Aorta (tissue), 5 donors: ENCODE measurements at regions not wholly inside any gene's neighbourhood (a gene's known extent, or its start where the extent isn't known, plus 50 kb on each side); places are given as distances from the start of the nearest gene placed in this dataset.

Experiments used
- ATAC-seq: fragments of 200-7000 bp; cut with Tn5 transposase; one replicate; pipeline ENCODE4 v1.9.1; 2022; ENCODE audit warnings: moderate library complexity; ENCODE audit not compliant: low FRiP score
- DNase-seq, 2 donors: peaks; one replicate each; pipeline ENCODE4 v3.0.0-alpha.2; 2020
- H3K27ac ChIP-seq, 2 donors: one replicate each; pipeline ENCODE4 v1.5.1; 2013; ENCODE audit warnings: low read length in 2 of 2, mild to moderate bottlenecking in 2 of 2, moderate library complexity in 2 of 2, control low read depth in 1 of 2, inconsistent platforms in 1 of 2, low read depth in 1 of 2
- H3K27me3 ChIP-seq, 2 donors: one replicate each; pipeline ENCODE4 v1.6.1; 2013; ENCODE audit warnings: control low read depth in 1 of 2, low read length in 1 of 2, mild to moderate bottlenecking in 1 of 2, moderate library complexity in 1 of 2; ENCODE audit not compliant: insufficient read depth in 2 of 2, control insufficient read depth in 1 of 2
- H3K36me3 ChIP-seq, 2 donors: one replicate each; pipeline ENCODE4 v1.6.1; 2013; ENCODE audit warnings: control low read depth in 1 of 2, low read length in 1 of 2, mild to moderate bottlenecking in 1 of 2; ENCODE audit not compliant: insufficient read depth in 2 of 2, control insufficient read depth in 1 of 2
- H3K4me1 ChIP-seq, 2 donors: one replicate each; pipeline ENCODE4 v1.6.1; 2013; ENCODE audit warnings: low read length in 2 of 2, control low read depth in 1 of 2, mild to moderate bottlenecking in 1 of 2, moderate library complexity in 1 of 2; ENCODE audit not compliant: insufficient read depth in 2 of 2, control insufficient read depth in 1 of 2
- H3K4me3 ChIP-seq, 2 donors: one replicate each; pipeline ENCODE4 v1.5.1; 2013; ENCODE audit warnings: low read length in 2 of 2, control low read depth in 1 of 2, mild to moderate bottlenecking in 1 of 2
- H3K9me3 ChIP-seq: one replicate; pipeline ENCODE4 v1.6.1; 2013; ENCODE audit warnings: mild to moderate bottlenecking, low read length; ENCODE audit not compliant: control insufficient read depth
- WGBS, 2 donors: extraction: QIAGEN DNeasy Blood & Tissue Kit; methylation state at CpG; one replicate each; pipeline ENCODE4 v1.1.7; 2013; 5-methylcytosine and 5-hydroxymethylcytosine counted together
- intact Hi-C, 2 donors: fragments of 100-400 bp; cut with DNase I; formaldehyde crosslinking; loops; one replicate each; pipeline versions ENCODE4 v1.14.2 to v1.15.0; 2022
- donor health status: healthy with polysubstance abuse.
- donor health status: Bipolar disorder and iron deficiency.
- donor health status: DM: no; HTN: no; CAD: no.
- donor health status: DM: no; HTN: no; CAD: no.
- donor health status: DM: yes; HTN: yes; CAD: no.

GRCh38 chr20:11729806-11730205, 187.9 kb upstream of the BTBD3 start:
- Histone ChIP-seq H3K9me3 (no peaks in the 10 kb centered on the region), H3K4me3 (no peak overlapping the region), H3K27me3 (no peaks in the 10 kb centered on the region), H3K27ac (no peak overlapping the region), H3K4me1 (no peaks in the 10 kb centered on the region), H3K36me3 (no peaks in the 10 kb centered on the region)
- intact Hi-C loops, result no loop called here
- ATAC-seq (no peak), DNase-seq (no peak)
- WGBS, 2 donors, result 71 to 78% methylated on average over 1 of the region's 1 CpG

DNA sequence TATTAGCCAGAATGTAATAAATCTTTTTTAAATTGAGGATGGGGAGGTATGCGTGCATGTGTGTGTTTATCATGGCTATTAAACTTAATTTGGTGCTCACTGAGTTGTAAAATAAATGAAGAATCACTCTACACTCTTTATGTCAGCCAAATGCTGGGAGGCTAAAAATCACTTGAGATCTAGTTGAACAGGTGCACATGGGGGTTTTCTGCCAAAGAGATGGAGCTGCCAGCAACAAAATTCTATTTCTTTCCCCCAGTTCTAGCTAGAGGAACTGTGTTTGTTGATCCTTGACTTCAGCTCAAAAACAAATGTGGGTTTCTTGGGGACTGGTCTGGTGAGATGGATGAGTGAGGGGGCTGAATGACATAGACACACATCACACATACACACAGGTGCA, 183.3 kb upstream of the BTBD3 start:
- ATAC-seq (no peak), DNase-seq (no peak)
- Histone ChIP-seq H3K27me3 (no peaks in the 10 kb centered on the region), H3K36me3 (no peaks in the 10 kb centered on the region), H3K4me1 (no peaks in the 10 kb centered on the region), H3K9me3 (no peaks in the 10 kb centered on the region), H3K4me3 (no peak overlapping the region), H3K27ac (no peak overlapping the region)
- intact Hi-C loops, result no loop called here
- WGBS, 2 donors, result 59 to 80% methylated on average over 1 of the region's 1 CpG

DNA sequence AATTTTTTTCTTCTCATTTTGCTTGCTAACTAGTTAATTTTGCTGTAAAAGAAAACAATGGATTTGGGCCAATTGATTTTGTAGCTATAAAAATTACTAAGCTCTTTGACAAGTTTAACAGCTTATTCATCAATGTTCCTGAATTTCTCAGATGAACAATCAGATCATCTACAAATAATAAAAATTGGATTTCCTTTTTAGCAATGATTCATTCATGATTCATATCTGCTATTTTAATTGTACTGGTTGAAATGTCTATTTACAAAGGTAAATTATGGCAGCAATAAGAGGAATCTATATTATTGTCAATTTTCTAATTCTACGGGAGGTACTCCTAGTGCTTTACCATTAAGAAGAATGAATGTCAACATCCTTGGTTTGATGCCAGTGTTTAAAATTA, 178.8 kb upstream of the BTBD3 start:
- ATAC-seq (no peak), DNase-seq (no peak)
- 75 to 79% methylated on average over 1 of the region's 1 CpG for WGBS, 2 donors
- Histone ChIP-seq H3K36me3 (no peaks in the 10 kb centered on the region), H3K4me1 (no peaks in the 10 kb centered on the region), H3K27me3 (no peaks in the 10 kb centered on the region), H3K9me3 (no peaks in the 10 kb centered on the region), H3K27ac (no peak overlapping the region), H3K4me3 (no peak overlapping the region)
- intact Hi-C loops, result no loop called here

GRCh38 chr20:11740975-11741374, 176.7 kb upstream of the BTBD3 start:
- Histone ChIP-seq H3K4me1 (no peaks in the 10 kb centered on the region), H3K27ac (no peak overlapping the region), H3K27me3 (no peaks in the 10 kb centered on the region), H3K4me3 (no peak overlapping the region), H3K9me3 (no peaks in the 10 kb centered on the region), H3K36me3 (no peaks in the 10 kb centered on the region)
- WGBS, 2 donors, result 40 to 66% methylated on average over 2 of the region's 2 CpGs
- no peak for DNase-seq
- intact Hi-C loops, result no loop called here
- no peak for ATAC-seq

DNA sequence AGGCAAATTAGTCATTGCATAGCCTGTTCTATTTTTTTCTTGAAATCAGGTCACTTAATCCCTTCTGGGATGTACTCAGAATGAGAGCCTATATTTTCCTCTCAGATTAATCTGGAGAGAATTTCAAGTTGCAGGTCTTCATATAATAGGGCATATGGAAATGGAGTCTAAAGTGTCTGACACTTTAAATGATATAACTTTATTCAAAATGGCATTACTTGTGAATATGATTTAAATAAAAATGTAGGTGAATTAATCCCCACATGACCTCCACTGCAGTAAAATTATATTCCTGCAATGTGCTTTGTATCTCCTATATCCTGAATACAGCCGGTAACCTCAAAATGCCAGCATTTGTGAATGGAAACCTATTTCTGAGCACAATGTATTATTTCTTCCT, 172.5 kb upstream of the BTBD3 start:
- intact Hi-C loops, result no loop called here
- Histone ChIP-seq H3K27me3 (no peaks in the 10 kb centered on the region), H3K9me3 (no peaks in the 10 kb centered on the region), H3K4me1 (no peaks in the 10 kb centered on the region), H3K36me3 (no peaks in the 10 kb centered on the region), H3K4me3 (no peak overlapping the region), H3K27ac (no peak overlapping the region)
- no peak for ATAC-seq
- WGBS, 2 donors, result 89 to 94% methylated on average over 1 of the region's 1 CpG
- DNase-seq, result no peak

- WGBS, 2 donors, result 43 to 61% methylated on average over 2 of the region's 2 CpGs
- Histone ChIP-seq H3K4me3 (no peak overlapping the region), H3K4me1 (no peaks in the 10 kb centered on the region), H3K9me3 (no peaks in the 10 kb centered on the region), H3K27me3 (no peaks in the 10 kb centered on the region), H3K27ac (no peak overlapping the region), H3K36me3 (no peaks in the 10 kb centered on the region)
- intact Hi-C loops, result no loop called here
- ATAC-seq, result no peak
- DNase-seq, result no peak
Observed at GRCh38 chr20:11748436-11748835, 169.3 kb upstream of the BTBD3 start.

- no peaks in the 10 kb centered on the region for H3K27me3 ChIP-seq
- H3K27ac ChIP-seq, result no peak overlapping the region
- intact Hi-C loops, result no loop called here
- DNase-seq (no peak), ATAC-seq (no peak)
- no peaks in the 10 kb centered on the region for H3K4me1 ChIP-seq
- no peaks in the 10 kb centered on the region for H3K9me3 ChIP-seq
- 91 to 95% methylated on average over 2 of the region's 2 CpGs for WGBS, 2 donors
- no peak overlapping the region for H3K4me3 ChIP-seq
- no peaks in the 10 kb centered on the region for H3K36me3 ChIP-seq
Observed at GRCh38 chr20:11752336-11752735, 165.4 kb upstream of the BTBD3 start.

DNA sequence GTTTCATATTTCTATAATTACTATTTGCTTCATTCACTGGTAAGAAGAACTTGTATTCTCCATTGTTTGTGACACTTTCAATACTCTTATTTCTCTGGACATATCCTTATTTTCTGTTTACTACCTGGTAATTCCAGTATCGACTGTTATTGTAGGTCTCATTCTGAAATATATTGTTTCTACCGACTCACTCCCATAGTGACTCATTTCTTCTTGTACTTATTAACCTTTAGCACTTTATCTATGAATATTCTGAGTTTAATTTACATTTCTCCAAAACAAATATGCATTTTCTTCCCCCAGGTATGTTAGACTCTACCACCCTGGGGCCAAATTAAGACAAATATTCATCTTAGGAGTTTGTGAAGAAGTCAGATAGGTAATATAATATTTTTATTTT, 164.5 kb upstream of the BTBD3 start:
- Histone ChIP-seq H3K4me3 (no peak overlapping the region), H3K9me3 (peaks cover 1% of the 10 kb centered on the region), H3K27me3 (no peaks in the 10 kb centered on the region), H3K4me1 (no peaks in the 10 kb centered on the region), H3K27ac (no peak overlapping the region), H3K36me3 (no peaks in the 10 kb centered on the region)
- intact Hi-C loops, result no loop called here
- 86 to 88% methylated on average over 2 of the region's 2 CpGs for WGBS, 2 donors
- no peak for DNase-seq
- ATAC-seq, result no peak

DNA sequence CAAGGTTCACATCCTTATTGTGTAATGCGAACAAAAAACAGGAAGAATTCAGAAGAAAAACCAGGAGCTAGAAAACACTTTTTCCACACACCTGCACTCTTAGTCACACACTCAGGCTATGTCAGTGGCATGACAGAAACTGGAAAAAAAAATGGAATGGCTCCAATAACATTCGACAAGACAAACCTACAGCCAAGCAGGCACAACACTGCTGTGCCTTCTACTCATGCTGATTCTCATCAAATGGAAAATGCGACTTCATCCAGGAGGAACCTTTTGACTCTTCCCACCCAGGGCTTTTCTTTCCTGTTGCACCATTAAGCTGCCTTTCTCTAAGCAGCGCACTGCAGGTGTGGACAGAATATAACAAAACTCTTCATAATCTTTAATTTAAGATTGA, 163.2 kb upstream of the BTBD3 start:
- H3K27ac ChIP-seq, result no peak overlapping the region
- H3K27me3 ChIP-seq, result no peaks in the 10 kb centered on the region
- H3K9me3 ChIP-seq, result peaks cover 1% of the 10 kb centered on the region
- DNase-seq, result no peak
- 56 to 65% methylated on average over 4 of the region's 4 CpGs for WGBS, 2 donors
- no peak overlapping the region for H3K4me3 ChIP-seq
- no peaks in the 10 kb centered on the region for H3K36me3 ChIP-seq
- intact Hi-C loops, result no loop called here
- H3K4me1 ChIP-seq, result no peaks in the 10 kb centered on the region
- no peak for ATAC-seq
